Cardiac muscle cell (in vitro differentiated cells and primary cell): ENCODE measurements at regions not wholly inside any gene's neighbourhood (a gene's known extent, or its start where the extent isn't known, plus 50 kb on each side); places are given as distances from the start of the nearest gene placed in this dataset.

Experiments
- DNase-seq, 2 donors: peaks; one replicate each; pipeline versions ENCODE4 v3.0.0 to v3.0.0-alpha.2; 2010 to 2017; ENCODE audit warnings: low read depth in 1 of 2, low spot score in 1 of 2
- H3K27ac ChIP-seq: fragments of 200-600 bp; sonication (generic); 2 replicates; pipeline ENCODE4 v1.5.1; 2016
- H3K27me3 ChIP-seq: fragments of 200-600 bp; sonication (generic); 2 replicates; pipeline ENCODE4 v1.6.0; 2016; ENCODE audit warnings: control low read depth
- H3K36me3 ChIP-seq: fragments of 200-600 bp; sonication (generic); 2 replicates; pipeline ENCODE4 v1.5.1; 2016; ENCODE audit warnings: control low read depth
- H3K4me1 ChIP-seq: fragments of 200-600 bp; sonication (generic); 2 replicates; pipeline ENCODE4 v1.8.1; 2017; ENCODE audit warnings: low read depth, mild to moderate bottlenecking, mixed run types
- H3K4me3 ChIP-seq: fragments of 200-600 bp; sonication (generic); 2 replicates; pipeline ENCODE4 v1.5.1; 2016; ENCODE audit warnings: mild to moderate bottlenecking
- H3K9me3 ChIP-seq: fragments of 200-600 bp; sonication (generic); 2 replicates; pipeline ENCODE4 v1.5.1; 2017; ENCODE audit warnings: low read depth, mild to moderate bottlenecking, control low read depth
- TF ChIP-seq, protein P1 (sequence below): IDR thresholded peaks from 2 replicates; pipeline ENCODE4 v1.5.1; 2012; ENCODE audit warnings: low read depth, mild to moderate bottlenecking, low read length

DNA sequence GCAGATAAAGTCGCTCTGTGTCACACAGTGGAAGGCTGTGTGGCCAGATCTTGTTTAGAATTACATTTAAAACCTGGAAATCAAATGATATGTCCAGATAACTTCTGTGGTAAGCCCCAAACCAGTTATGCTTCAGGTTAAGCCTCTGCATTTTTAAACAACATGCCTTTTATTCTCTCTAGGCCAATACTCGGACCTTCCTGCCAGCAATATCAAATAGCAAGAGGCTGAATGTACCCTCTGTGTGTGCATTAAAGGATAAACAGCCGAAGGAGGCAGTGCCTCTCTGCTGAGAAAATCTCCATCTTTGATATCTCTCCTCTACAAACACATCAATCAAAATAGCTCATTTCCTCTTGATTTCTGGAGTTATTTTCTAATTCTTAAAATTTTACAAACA is 67.1 kb upstream of the TMEM260 start:
- no peak for DNase-seq
- Histone ChIP-seq H3K4me1 (peaks cover 9% of the 10 kb centered on the region), H3K9me3 (no peaks in the 10 kb centered on the region), H3K36me3 (no peaks in the 10 kb centered on the region), H3K4me3 (no peak overlapping the region), H3K27me3 (no peaks in the 10 kb centered on the region), H3K27ac (peak overlapping the region; percentile 55)
- TF ChIP-seq, protein P1, sequence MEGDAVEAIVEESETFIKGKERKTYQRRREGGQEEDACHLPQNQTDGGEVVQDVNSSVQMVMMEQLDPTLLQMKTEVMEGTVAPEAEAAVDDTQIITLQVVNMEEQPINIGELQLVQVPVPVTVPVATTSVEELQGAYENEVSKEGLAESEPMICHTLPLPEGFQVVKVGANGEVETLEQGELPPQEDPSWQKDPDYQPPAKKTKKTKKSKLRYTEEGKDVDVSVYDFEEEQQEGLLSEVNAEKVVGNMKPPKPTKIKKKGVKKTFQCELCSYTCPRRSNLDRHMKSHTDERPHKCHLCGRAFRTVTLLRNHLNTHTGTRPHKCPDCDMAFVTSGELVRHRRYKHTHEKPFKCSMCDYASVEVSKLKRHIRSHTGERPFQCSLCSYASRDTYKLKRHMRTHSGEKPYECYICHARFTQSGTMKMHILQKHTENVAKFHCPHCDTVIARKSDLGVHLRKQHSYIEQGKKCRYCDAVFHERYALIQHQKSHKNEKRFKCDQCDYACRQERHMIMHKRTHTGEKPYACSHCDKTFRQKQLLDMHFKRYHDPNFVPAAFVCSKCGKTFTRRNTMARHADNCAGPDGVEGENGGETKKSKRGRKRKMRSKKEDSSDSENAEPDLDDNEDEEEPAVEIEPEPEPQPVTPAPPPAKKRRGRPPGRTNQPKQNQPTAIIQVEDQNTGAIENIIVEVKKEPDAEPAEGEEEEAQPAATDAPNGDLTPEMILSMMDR: no peak

DNA sequence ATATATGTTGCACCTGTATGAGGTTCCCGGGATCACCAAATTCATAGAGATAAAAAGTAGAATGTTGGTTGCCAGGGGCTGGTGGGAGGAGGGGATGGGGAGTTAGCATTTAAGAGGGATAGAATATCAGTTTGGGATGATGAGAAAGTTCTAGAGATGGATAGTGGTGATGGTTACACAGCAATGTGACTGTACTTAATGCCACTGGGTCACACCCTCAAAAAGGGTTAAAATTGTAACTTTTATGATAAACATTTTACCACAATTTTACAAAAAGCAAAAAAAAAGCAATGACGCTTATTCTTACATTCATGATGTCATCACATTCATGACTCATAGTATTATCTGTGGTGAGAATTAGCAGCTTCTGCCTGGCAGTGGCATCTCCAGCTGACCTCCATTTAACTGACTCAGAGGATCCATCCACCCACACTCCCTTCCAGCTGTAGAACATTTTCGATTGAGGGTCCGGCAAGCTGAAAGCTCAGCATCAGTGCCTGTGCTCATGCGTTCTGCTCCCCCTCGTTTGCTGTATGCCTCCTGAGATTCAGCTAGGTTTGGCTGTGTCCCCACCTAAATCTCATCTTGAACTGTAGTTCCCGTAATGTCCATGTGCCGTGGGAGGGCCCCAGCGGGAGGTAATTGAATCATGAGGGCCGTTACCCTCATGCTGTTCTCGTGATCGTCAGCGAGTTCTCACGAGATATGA is 64.8 kb upstream of the TMEM260 start:
- Histone ChIP-seq H3K9me3 (no peaks in the 10 kb centered on the region), H3K27ac (no peak overlapping the region), H3K27me3 (no peaks in the 10 kb centered on the region), H3K36me3 (no peaks in the 10 kb centered on the region), H3K4me3 (no peak overlapping the region), H3K4me1 (peaks cover 9% of the 10 kb centered on the region)
- TF ChIP-seq, protein P1: no peak
- DNase-seq: peak in 1 of 2 donors; percentile 64

DNA sequence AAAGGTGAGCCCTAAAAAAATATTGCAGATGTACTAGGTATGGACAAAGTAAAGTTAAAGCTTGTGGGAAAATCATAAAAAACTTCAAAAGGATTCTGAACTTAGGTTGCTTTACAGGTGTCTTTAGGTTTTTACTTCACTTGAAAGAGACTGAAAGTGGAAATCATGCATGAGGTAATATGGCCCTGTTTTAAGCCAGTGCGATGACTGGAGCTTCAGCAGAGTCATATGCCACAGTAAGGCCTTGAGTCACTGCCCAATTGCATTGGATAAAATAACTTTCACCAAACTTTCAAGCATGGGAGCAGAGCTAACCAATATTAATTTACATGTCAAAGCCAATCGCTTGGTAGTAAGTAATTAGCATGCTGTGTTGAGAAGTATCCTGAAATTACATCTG is 63.9 kb upstream of the TMEM260 start:
- no peaks in the 10 kb centered on the region for H3K27me3 ChIP-seq
- TF ChIP-seq, protein P1: no peak

DNA sequence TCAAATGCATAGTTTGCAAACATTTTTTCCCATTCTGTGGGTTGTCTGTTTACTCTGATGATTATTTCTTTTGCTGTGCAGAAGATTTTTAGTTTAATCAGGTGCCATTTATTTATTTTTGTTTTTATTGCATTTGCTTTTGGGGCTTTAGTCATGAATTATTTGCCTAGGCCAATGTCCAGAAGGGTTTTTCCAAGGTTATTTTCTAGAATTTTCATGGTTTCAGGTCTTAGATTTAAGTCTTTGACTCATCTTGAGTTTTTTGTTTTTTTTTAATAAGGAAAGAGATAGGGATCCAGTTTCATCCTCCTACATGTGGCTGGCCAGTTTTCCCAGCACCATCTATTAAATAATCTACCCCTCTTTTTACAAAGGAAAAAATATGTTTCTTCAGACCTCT is 57.2 kb upstream of the TMEM260 start:
- Histone ChIP-seq H3K36me3 (no peaks in the 10 kb centered on the region), H3K27ac (no peak overlapping the region), H3K9me3 (no peaks in the 10 kb centered on the region), H3K4me3 (no peak overlapping the region), H3K4me1 (no peaks in the 10 kb centered on the region), H3K27me3 (no peaks in the 10 kb centered on the region)
- TF ChIP-seq, protein P1: no peak
- DNase-seq: no peak

More for the DNA sequence above, 63.9 kb upstream of the TMEM260 start:
- Histone ChIP-seq H3K4me1 (peaks cover 9% of the 10 kb centered on the region), H3K27ac (no peak overlapping the region), H3K4me3 (no peak overlapping the region), H3K9me3 (no peaks in the 10 kb centered on the region), H3K36me3 (no peaks in the 10 kb centered on the region)
- DNase-seq: no peak

DNA sequence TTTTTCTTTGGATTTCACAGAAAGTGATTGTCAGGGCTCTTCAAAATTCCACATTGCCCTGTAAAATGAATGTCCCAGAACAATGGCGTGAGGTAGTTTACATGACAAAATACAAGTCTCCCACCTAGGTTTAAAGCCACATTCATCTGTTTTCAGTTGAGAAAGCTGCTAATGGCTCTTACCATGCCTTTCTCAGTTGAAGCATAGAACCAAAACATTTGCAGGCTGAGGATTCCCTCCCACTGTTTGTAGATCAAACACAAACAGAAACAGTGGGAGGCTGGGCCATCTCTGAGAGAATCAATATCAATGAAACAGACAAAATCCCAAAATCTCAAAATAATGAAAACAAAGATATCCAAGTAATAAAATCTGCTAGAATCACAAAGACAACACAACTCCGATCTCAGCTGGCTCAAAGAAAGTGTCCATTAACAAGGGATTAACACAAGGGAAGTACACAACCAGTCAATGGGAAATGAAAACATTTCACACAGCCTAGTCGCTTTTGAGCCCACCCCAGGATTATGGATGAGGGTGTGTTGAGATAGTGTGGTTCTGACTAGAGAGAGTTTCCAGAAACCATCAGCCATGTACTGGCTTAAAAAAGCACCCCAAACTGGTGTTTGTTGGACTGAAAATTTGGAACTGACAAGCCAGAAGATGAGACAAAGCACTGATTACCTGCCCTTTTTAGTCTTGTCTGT is 54.5 kb upstream of the TMEM260 start:
- H3K4me1 ChIP-seq: no peaks in the 10 kb centered on the region
- TF ChIP-seq, protein P1: no peak
- no peaks in the 10 kb centered on the region for H3K27me3 ChIP-seq
- DNase-seq: no peak
- no peaks in the 10 kb centered on the region for H3K9me3 ChIP-seq
- H3K27ac ChIP-seq: no peak overlapping the region
- no peaks in the 10 kb centered on the region for H3K36me3 ChIP-seq
- no peak overlapping the region for H3K4me3 ChIP-seq
